K562 (cell line): ENCODE measurements at regions not wholly inside any gene's neighbourhood (a gene's known extent, or its start where the extent isn't known, plus 50 kb on each side); places are given as distances from the start of the nearest gene placed in this dataset.

Source experiments
- ATAC-seq: fragments of 200-7000 bp; cut with Tn5 transposase; 3 replicates; pipeline ENCODE4 v1.9.1; 2020; ENCODE audit warnings: moderate library complexity
- BruUV-seq: library from RNA; stranded (reverse); fragments of 400-500 nt; replicated peaks from 2 replicates; lab custom pipeline; 2021; lab: Mats Ljungman, UMichigan
- CTCF ChIA-PET: fragments of 300-600 bp; formaldehyde crosslinking; extraction: SDS; loops from one replicate; lab custom pipeline; 2021; ENCODE audit warnings: low intra/inter-chr PET ratio; lab: Yijun Ruan, JAX
- POLR2A ChIA-PET: fragments of 300-600, 350-650 bp; sonication (Branson Sonifier 250); formaldehyde crosslinking; extraction: SDS; loops from one replicate; lab custom pipeline; 2021; ENCODE audit warnings: antibody characterized with exemption, inconsistent platforms; lab: Yijun Ruan, JAX
- DNase-seq, 4 experiments: peaks; one replicate each; pipeline versions ENCODE4 v3.0.0 to v3.0.0-alpha.2; 2011 to 2018; ENCODE audit warnings: low spot score in 3 of 4, mixed read lengths in 3 of 4; ENCODE audit errors: extremely low read depth in 1 of 4
- FAIRE-seq: peaks from 2 replicates; lab custom pipeline; 2011; peaks lifted over from hg19 to GRCh38; lab: Jason Lieb, UNC
- H2AFZ ChIP-seq: 2 replicates; pipeline ENCODE4 v1.6.0; 2011; ENCODE audit warnings: low read depth, low read length, control low read depth, inconsistent platforms
- H3K27ac ChIP-seq: fragments of 200-600 bp; 3 replicates; pipeline ENCODE4 v1.8.0; 2011; ENCODE audit warnings: low read depth, mild to moderate bottlenecking, control low read depth, inconsistent platforms, low read length, moderate library complexity, mixed read lengths; ENCODE audit errors: extremely low read depth
- H3K27me3 ChIP-seq, 2 experiments: fragments of 300-600 bp in 1 of 2; 2 replicates in 1 of 2; 3 replicates in 1 of 2; pipeline versions ENCODE4 v1.6.0 to v1.8.0; 2011; ENCODE audit warnings: inconsistent platforms in 2 of 2, low read length in 2 of 2, mild to moderate bottlenecking in 1 of 2, mixed read lengths in 1 of 2, moderate library complexity in 1 of 2; ENCODE audit not compliant: control insufficient read depth in 2 of 2, insufficient read depth in 2 of 2
- H3K36me3 ChIP-seq: fragments of 300-600 bp; 3 replicates; pipeline ENCODE4 v1.8.0; 2011; ENCODE audit warnings: mild to moderate bottlenecking, low read length, inconsistent platforms; ENCODE audit not compliant: control insufficient read depth, insufficient read depth
- H3K4me1 ChIP-seq, 2 experiments: fragments of 200-600 bp in 1 of 2; replicated peaks in 1 of 2; 2 replicates in 1 of 2; 3 replicates in 1 of 2; pipeline versions ENCODE4 v1.5.1 to v1.8.0; 2011; ENCODE audit warnings: inconsistent platforms in 2 of 2, low read length in 2 of 2, mild to moderate bottlenecking in 1 of 2, mixed read lengths in 1 of 2, moderate library complexity in 1 of 2; ENCODE audit not compliant: control insufficient read depth in 2 of 2, insufficient read depth in 2 of 2
- H3K4me2 ChIP-seq: 2 replicates; pipeline ENCODE4 v1.6.1; 2011; ENCODE audit warnings: low read length, control low read depth, inconsistent platforms, mixed read lengths; ENCODE audit not compliant: insufficient read depth
- H3K4me3 ChIP-seq: fragments of 200-600 bp; sonication (generic), shearing (Covaris generic); 2 replicates; pipeline ENCODE4 v1.5.1; 2016; ENCODE audit warnings: control low read depth, inconsistent platforms
- H3K79me2 ChIP-seq: fragments of 200-600 bp; 3 replicates; pipeline ENCODE4 v1.8.0; 2011; ENCODE audit warnings: low read length, inconsistent platforms; ENCODE audit not compliant: control insufficient read depth, insufficient read depth
- H3K9ac ChIP-seq, 2 experiments: 2 replicates each; pipeline versions ENCODE4 v1.6.0 to v1.6.1; 2011; ENCODE audit warnings: low read depth in 2 of 2, low read length in 2 of 2, control low read depth in 1 of 2, inconsistent platforms in 1 of 2, mild to moderate bottlenecking in 1 of 2, mixed read lengths in 1 of 2; ENCODE audit not compliant: insufficient read depth in 1 of 2
- H3K9me1 ChIP-seq: one replicate; pipeline ENCODE4 v1.6.0; 2011; ENCODE audit warnings: inconsistent platforms, mild to moderate bottlenecking, low read length, moderate library complexity; ENCODE audit not compliant: control insufficient read depth, insufficient read depth
- H3K9me3 ChIP-seq: replicated peaks from 2 replicates; pipeline ENCODE4 v1.5.1; 2011; ENCODE audit warnings: low read depth, low read length, inconsistent platforms; ENCODE audit not compliant: control insufficient read depth, insufficient read depth
- H4K20me1 ChIP-seq: replicated peaks from 2 replicates; pipeline ENCODE4 v1.6.1; 2011; ENCODE audit warnings: low read length, inconsistent platforms, mixed read lengths; ENCODE audit not compliant: control insufficient read depth, insufficient read depth
- CHAMP1 ChIP-seq: fragments of 450-650 bp; IDR thresholded peaks from 2 replicates; pipeline ENCODE4 v1.6.1; 2016; ENCODE audit warnings: mild to moderate bottlenecking
- E2F6 ChIP-seq, 2 experiments: IDR thresholded peaks; 2 replicates each; pipeline ENCODE4 v1.6.1; 2011; ENCODE audit warnings: borderline replicate concordance in 1 of 2, control low read depth in 1 of 2, low read depth in 1 of 2, low read length in 1 of 2, mild to moderate bottlenecking in 1 of 2, mixed read lengths in 1 of 2, moderate library complexity in 1 of 2; ENCODE audit not compliant: insufficient read depth in 1 of 2, insufficient read length in 1 of 2, poor library complexity in 1 of 2, severe bottlenecking in 1 of 2; ENCODE audit errors: extremely low read depth in 1 of 2
- GTF2F1 ChIP-seq: IDR thresholded peaks from 2 replicates; pipeline ENCODE4 v1.6.1; 2011; ENCODE audit warnings: low read depth, low read length, improper control_type of control experiment
- HDGF ChIP-seq: fragments of 450-650 bp; IDR thresholded peaks from 2 replicates; pipeline ENCODE4 v1.6.1; 2016
- MTA2 ChIP-seq: fragments of 450-650 bp; IDR thresholded peaks from 2 replicates; pipeline ENCODE4 v1.6.1; 2016; ENCODE audit warnings: low read depth
- NCOA2 ChIP-seq, 2 experiments: fragments of 450-650 bp; IDR thresholded peaks; 2 replicates each; pipeline ENCODE4 v1.6.1; 2018; ENCODE audit warnings: mild to moderate bottlenecking in 2 of 2, moderate library complexity in 1 of 2; ENCODE audit not compliant: partially characterized antibody in 2 of 2
- POLR2AphosphoS2 ChIP-seq: IDR thresholded peaks from 2 replicates; pipeline ENCODE4 v1.6.1; 2012; ENCODE audit warnings: low read length, improper control_type of control experiment
- SNIP1 ChIP-seq: fragments of 450-650 bp; IDR thresholded peaks from 2 replicates; pipeline ENCODE4 v1.7.1; 2017; ENCODE audit warnings: low read depth, mild to moderate bottlenecking
- THRAP3 ChIP-seq: fragments of 450-650 bp; IDR thresholded peaks from 2 replicates; pipeline ENCODE4 v1.6.1; 2016; ENCODE audit warnings: mild to moderate bottlenecking, inconsistent platforms, borderline replicate concordance
- ZKSCAN8 ChIP-seq: fragments of 200-800 bp; sonication (Bioruptor generic); IDR thresholded peaks from 2 replicates; pipeline ENCODE4 v1.6.1; 2016; ENCODE audit warnings: missing genetic modification characterization, missing compliant biosample characterization
- WGBS: fragments of 100-300 bp; shearing (Covaris generic); methylation state at CpG from one replicate; pipeline ENCODE4 v1.1.6; 2016; ENCODE audit warnings: low coverage, mixed read lengths; ENCODE audit not compliant: insufficient coverage; ENCODE audit errors: missing lambda C conversion rate; 5-methylcytosine and 5-hydroxymethylcytosine counted together
- in situ Hi-C: fragments of 300-500 bp; cut with MboI; formaldehyde crosslinking; loops from 4 replicates; pipeline ENCODE4 v1.15.0; 2018; ENCODE audit warnings: inconsistent platforms, mixed read lengths
- intact Hi-C: fragments of 100-400 bp; cut with micrococcal nuclease; formaldehyde crosslinking; loops from 2 replicates; pipeline ENCODE4 v1.14.2; 2022

- intact Hi-C loops (no loop called here), in situ Hi-C loops (no loop called here)
- Histone ChIP-seq H3K79me2 (no peaks in the 10 kb centered on the region), H3K27me3 (no peaks in the 10 kb centered on the region), H3K4me1 (no peaks in the 10 kb centered on the region), H3K4me3 (no peak overlapping the region), H3K9ac (no peak overlapping the region), H3K4me2 (no peak overlapping the region), H2AFZ (no peak overlapping the region), H3K9me3 (no peaks in the 10 kb centered on the region), H4K20me1 (no peaks in the 10 kb centered on the region), H3K36me3 (no peaks in the 10 kb centered on the region), H3K27ac (no peak overlapping the region), H3K9me1 (no peaks in the 10 kb centered on the region)
- ChIA-PET CTCF (no interaction called here), POLR2A (no interaction called here)
- DNase-seq (no peak), FAIRE-seq (no peak), ATAC-seq (no peak)
- no peak for TF ChIP-seq NCOA2 (IDR thresholded peaks at IDR 0.05; ENCODE audit: partially characterized antibody in 2 of 2)
- no peak for TF ChIP-seq ZKSCAN8 (CRISPR knock-in tag)
- no peak for TF ChIP-seq MTA2
- TF ChIP-seq POLR2AphosphoS2, result no peak
- TF ChIP-seq HDGF, result no peak
- no peak for TF ChIP-seq CHAMP1
- TF ChIP-seq GTF2F1, result no peak
- TF ChIP-seq SNIP1, result no peak
- no peak for TF ChIP-seq E2F6 (IDR thresholded peaks at IDR 0.05; ENCODE audit: borderline replicate concordance in 1 of 2, extremely low read depth in 1 of 2, insufficient read depth in 1 of 2, insufficient read length in 1 of 2, low read depth in 1 of 2, low read length in 1 of 2, poor library complexity in 1 of 2, severe bottlenecking in 1 of 2)
- no peak for TF ChIP-seq THRAP3
- WGBS, result 0% methylated on average over 3 of the region's 3 CpGs
- BruUV-seq, result no TSS peak
Measured at GRCh38 chr16:64019339-64019738, 1102.5 kb downstream of the CDH11 start.
